Loucy (cell line): ENCODE measurements at regions not wholly inside any gene's neighbourhood (a gene's known extent, or its start where the extent isn't known, plus 50 kb on each side); places are given as distances from the start of the nearest gene placed in this dataset.

Source experiments
- H2AFZ ChIP-seq: fragments of 200-600 bp; sonication (generic); 2 replicates; pipeline ENCODE4 v1.6.0; 2016; ENCODE audit warnings: antibody characterized with exemption, mild to moderate bottlenecking, low read length, moderate library complexity
- H3F3A ChIP-seq: fragments of 200-600 bp; 2 replicates; pipeline ENCODE4 v1.6.0; 2016; ENCODE audit warnings: antibody characterized with exemption, low read depth, mild to moderate bottlenecking
- H3K27me3 ChIP-seq: fragments of 200-600 bp; sonication (generic); 2 replicates; pipeline ENCODE4 v1.6.1; 2014; ENCODE audit warnings: low read length, mild to moderate bottlenecking; ENCODE audit not compliant: insufficient read depth, poor library complexity, severe bottlenecking
- H3K36me3 ChIP-seq: fragments of 200-600 bp; sonication (generic); 2 replicates; pipeline ENCODE4 v1.6.1; 2016; ENCODE audit warnings: low read length; ENCODE audit not compliant: insufficient read depth
- H3K4me1 ChIP-seq: fragments of 200-600 bp; sonication (generic); 2 replicates; pipeline ENCODE4 v1.5.1; 2014; ENCODE audit warnings: low read length, mild to moderate bottlenecking; ENCODE audit not compliant: insufficient read depth, poor library complexity, severe bottlenecking
- H3K4me2 ChIP-seq: fragments of 200-600 bp; sonication (generic); 2 replicates; pipeline ENCODE4 v1.6.0; 2014; ENCODE audit warnings: antibody characterized with exemption, low read length, low read depth, mild to moderate bottlenecking; ENCODE audit not compliant: poor library complexity, severe bottlenecking
- H3K4me3 ChIP-seq: fragments of 200-600 bp; sonication (generic); 2 replicates; pipeline ENCODE4 v1.5.1; 2014; ENCODE audit warnings: low read length, mild to moderate bottlenecking, mixed read lengths; ENCODE audit not compliant: poor library complexity, severe bottlenecking
- H3K79me2 ChIP-seq: fragments of 200-600 bp; sonication (generic); 2 replicates; pipeline ENCODE4 v1.6.1; 2014; ENCODE audit warnings: low read length; ENCODE audit not compliant: insufficient read depth
- H3K9ac ChIP-seq: fragments of 200-600 bp; sonication (generic); 2 replicates; pipeline ENCODE4 v1.6.0; 2014; ENCODE audit warnings: mild to moderate bottlenecking, low read depth, low read length, moderate library complexity; ENCODE audit not compliant: poor library complexity, severe bottlenecking
- H3K9me2 ChIP-seq: fragments of 200-600 bp; sonication (generic); replicated peaks from 2 replicates; pipeline ENCODE4 v1.6.1; 2016; ENCODE audit warnings: low read depth, low read length, mixed read lengths
- H3K9me3 ChIP-seq: fragments of 200-600 bp; sonication (generic); 2 replicates; pipeline ENCODE4 v1.6.1; 2014; ENCODE audit warnings: mild to moderate bottlenecking, antibody characterized with exemption, low read length, low read depth; ENCODE audit not compliant: insufficient read depth
- H4K20me1 ChIP-seq: fragments of 200-600 bp; sonication (generic); 2 replicates; pipeline ENCODE4 v1.6.0; 2014; ENCODE audit warnings: antibody characterized with exemption, low read length, mild to moderate bottlenecking; ENCODE audit not compliant: insufficient read depth, poor library complexity, severe bottlenecking
- EZH2phosphoT487 ChIP-seq: fragments of 200-600 bp; IDR thresholded peaks from 2 replicates; pipeline ENCODE4 v1.6.1; 2018; ENCODE audit warnings: antibody characterized with exemption, mild to moderate bottlenecking, moderate library complexity, borderline replicate concordance
- TF ChIP-seq, protein P1 (sequence below): fragments of 200-600 bp; sonication (generic); conservative IDR thresholded peaks from 2 replicates; pipeline ENCODE4 v1.5.1; 2014; ENCODE audit warnings: mild to moderate bottlenecking, antibody characterized with exemption, low read length

GRCh38 chr6:147637620-147638195, 129.2 kb downstream of the SAMD5 start:
- TF ChIP-seq EZH2phosphoT487: no peak
- TF ChIP-seq, protein P1, sequence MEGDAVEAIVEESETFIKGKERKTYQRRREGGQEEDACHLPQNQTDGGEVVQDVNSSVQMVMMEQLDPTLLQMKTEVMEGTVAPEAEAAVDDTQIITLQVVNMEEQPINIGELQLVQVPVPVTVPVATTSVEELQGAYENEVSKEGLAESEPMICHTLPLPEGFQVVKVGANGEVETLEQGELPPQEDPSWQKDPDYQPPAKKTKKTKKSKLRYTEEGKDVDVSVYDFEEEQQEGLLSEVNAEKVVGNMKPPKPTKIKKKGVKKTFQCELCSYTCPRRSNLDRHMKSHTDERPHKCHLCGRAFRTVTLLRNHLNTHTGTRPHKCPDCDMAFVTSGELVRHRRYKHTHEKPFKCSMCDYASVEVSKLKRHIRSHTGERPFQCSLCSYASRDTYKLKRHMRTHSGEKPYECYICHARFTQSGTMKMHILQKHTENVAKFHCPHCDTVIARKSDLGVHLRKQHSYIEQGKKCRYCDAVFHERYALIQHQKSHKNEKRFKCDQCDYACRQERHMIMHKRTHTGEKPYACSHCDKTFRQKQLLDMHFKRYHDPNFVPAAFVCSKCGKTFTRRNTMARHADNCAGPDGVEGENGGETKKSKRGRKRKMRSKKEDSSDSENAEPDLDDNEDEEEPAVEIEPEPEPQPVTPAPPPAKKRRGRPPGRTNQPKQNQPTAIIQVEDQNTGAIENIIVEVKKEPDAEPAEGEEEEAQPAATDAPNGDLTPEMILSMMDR: no peak
- Histone ChIP-seq H3K4me2 (no peak overlapping the region), H3K9me2 (no peaks in the 10 kb centered on the region), H2AFZ (no peak overlapping the region), H4K20me1 (no peaks in the 10 kb centered on the region), H3K9ac (no peak overlapping the region), H3K4me3 (no peak overlapping the region), H3K9me3 (peaks cover 10% of the 10 kb centered on the region; the same call in 1 of the 2 replicates), H3F3A (no peaks in the 10 kb centered on the region), H3K4me1 (peaks cover 5% of the 10 kb centered on the region), H3K79me2 (no peaks in the 10 kb centered on the region), H3K27me3 (no peaks in the 10 kb centered on the region), H3K36me3 (no peaks in the 10 kb centered on the region)

GRCh38 chr6:147639279-147639678, 130.8 kb downstream of the SAMD5 start:
- no peaks in the 10 kb centered on the region for H4K20me1 ChIP-seq
- H3K4me3 ChIP-seq: no peak overlapping the region

DNA sequence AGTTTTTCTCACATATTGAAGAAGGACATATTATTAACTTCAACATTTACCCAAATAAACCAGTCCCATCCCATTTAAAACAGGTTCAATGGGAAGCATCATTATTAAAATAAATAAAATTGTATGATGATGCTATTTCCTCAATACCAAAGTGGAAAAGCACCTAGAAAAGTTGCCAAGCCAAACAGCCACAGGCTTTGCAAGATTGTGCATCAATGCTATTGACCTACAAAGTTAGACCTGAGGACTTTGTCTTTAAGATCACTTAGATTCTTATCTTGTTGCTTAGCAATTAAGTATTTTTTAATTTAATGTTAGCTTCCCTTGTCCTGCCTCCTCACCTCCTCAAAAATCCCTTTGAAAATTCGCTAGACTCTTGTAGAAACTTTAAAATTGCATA, 132.1 kb downstream of the SAMD5 start:
- no peaks in the 10 kb centered on the region for H3K36me3 ChIP-seq
- H2AFZ ChIP-seq: no peak overlapping the region
- TF ChIP-seq EZH2phosphoT487: no peak
- TF ChIP-seq, protein P1: no peak
- no peaks in the 10 kb centered on the region for H3K9me2 ChIP-seq
- H3K4me2 ChIP-seq: no peak overlapping the region
- no peak overlapping the region for H3K9ac ChIP-seq
- H3K4me1 ChIP-seq: peaks cover 5% of the 10 kb centered on the region
- H3K9me3 ChIP-seq: no peaks in the 10 kb centered on the region
- no peak overlapping the region for H3K4me3 ChIP-seq
- H3K27me3 ChIP-seq: no peaks in the 10 kb centered on the region
- no peaks in the 10 kb centered on the region for H3F3A ChIP-seq
- H3K79me2 ChIP-seq: no peaks in the 10 kb centered on the region
- H4K20me1 ChIP-seq: no peaks in the 10 kb centered on the region

More at GRCh38 chr6:147639279-147639678, 130.8 kb downstream of the SAMD5 start:
- Histone ChIP-seq H2AFZ (no peak overlapping the region), H3K9me3 (peaks cover 5% of the 10 kb centered on the region; the same call in 1 of the 2 replicates), H3K9ac (no peak overlapping the region), H3K4me2 (no peak overlapping the region), H3K4me1 (peaks cover 5% of the 10 kb centered on the region), H3K36me3 (no peaks in the 10 kb centered on the region), H3K79me2 (no peaks in the 10 kb centered on the region), H3F3A (no peaks in the 10 kb centered on the region), H3K9me2 (no peaks in the 10 kb centered on the region), H3K27me3 (no peaks in the 10 kb centered on the region)
- TF ChIP-seq EZH2phosphoT487: no peak
- TF ChIP-seq, protein P1: no peak
